HG02943 (cell line): ENCODE measurements at regions not wholly inside any gene's neighbourhood (a gene's known extent, or its start where the extent isn't known, plus 50 kb on each side); places are given as distances from the start of the nearest gene placed in this dataset.
"Not testable (repeated sequence)": the region's sequence is repeated elsewhere in the genome, so short reads cannot be mapped to it uniquely, and the experiment has no call there.

Source experiments
- ATAC-seq: cut with Tn5 transposase; IDR thresholded peaks from one replicate; pipeline ENCODE4 v1.9.1; 2021; ENCODE audit warnings: mild to moderate bottlenecking, low read depth, moderate library complexity; ENCODE audit not compliant: unreplicated experiment

- ATAC-seq: no peak
These were observed 153.5 kb upstream of the HMGA2 start for GRCh38 chr12:65670775-65671174.

- no peak for ATAC-seq
These were observed 151.8 kb upstream of the HMGA2 start for GRCh38 chr12:65672441-65672840.

- ATAC-seq: no peak
These were observed 151.1 kb upstream of the HMGA2 start for GRCh38 chr12:65673156-65673690.

GRCh38 chr12:65673732-65674131 is 150.6 kb upstream of the HMGA2 start:
- ATAC-seq: no peak

GRCh38 chr12:65675141-65675621 is 149.1 kb upstream of the HMGA2 start:
- no peak for ATAC-seq

- ATAC-seq: not testable (repeated sequence)
These were observed 146.1 kb upstream of the HMGA2 start for GRCh38 chr12:65678172-65678571.

- no peak for ATAC-seq
These were observed 143.1 kb upstream of the HMGA2 start for GRCh38 chr12:65681226-65681625.

- ATAC-seq: no peak
These were observed 142.2 kb upstream of the HMGA2 start for GRCh38 chr12:65682112-65682511.

- no peak for ATAC-seq
These were observed 139.4 kb upstream of the HMGA2 start for GRCh38 chr12:65684906-65685305.

- ATAC-seq: no peak
These were observed 138.8 kb upstream of the HMGA2 start for GRCh38 chr12:65685514-65685913.

- no peak for ATAC-seq
These were observed 134.8 kb upstream of the HMGA2 start for GRCh38 chr12:65689508-65689907.

GRCh38 chr12:65690477-65690876 is 133.8 kb upstream of the HMGA2 start:
- ATAC-seq: no peak

GRCh38 chr12:65694130-65694529 is 130.2 kb upstream of the HMGA2 start:
- no peak for ATAC-seq

GRCh38 chr12:65695113-65695865 is 129.0 kb upstream of the HMGA2 start:
- ATAC-seq: no peak

- ATAC-seq: no peak
These were observed 128.1 kb upstream of the HMGA2 start for GRCh38 chr12:65696227-65696626.

- ATAC-seq: no peak
These were observed 125.0 kb upstream of the HMGA2 start for GRCh38 chr12:65699251-65699650.

- ATAC-seq: no peak
These were observed 121.1 kb upstream of the HMGA2 start for GRCh38 chr12:65703176-65703575.

GRCh38 chr12:65705380-65705876 is 118.9 kb upstream of the HMGA2 start:
- no peak for ATAC-seq

GRCh38 chr12:65707051-65707450 is 117.2 kb upstream of the HMGA2 start:
- no peak for ATAC-seq

- no peak for ATAC-seq
These were observed 111.9 kb upstream of the HMGA2 start for GRCh38 chr12:65712260-65713004.

- ATAC-seq: no peak
These were observed 108.3 kb upstream of the HMGA2 start for GRCh38 chr12:65715961-65716360.
